ENCODE measurements at regions not wholly inside any gene's neighbourhood (a gene's known extent, or its start where the extent isn't known, plus 50 kb on each side); places are given as distances from the start of the nearest gene placed in this dataset.

DNA sequence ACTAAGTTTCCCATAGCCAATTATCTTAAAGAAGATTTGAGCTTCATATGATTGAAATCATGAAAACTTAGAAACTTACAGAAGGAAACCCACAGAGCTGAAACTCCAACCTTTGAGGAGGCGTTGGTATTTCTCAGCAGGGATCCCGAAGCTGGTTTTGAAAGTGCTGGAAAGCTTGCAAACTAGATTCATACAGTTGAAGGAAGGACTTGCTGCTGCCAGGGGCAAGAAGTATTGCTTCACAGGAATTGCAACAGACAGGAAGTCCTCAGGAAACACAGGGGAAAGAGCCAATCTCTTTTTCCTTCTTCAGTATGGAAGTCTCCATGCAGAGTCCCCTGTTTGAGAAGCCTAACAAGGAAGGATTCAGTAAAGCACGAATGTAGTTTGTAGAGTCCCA is 419.7 kb downstream of the CD109 start:
- H3K27me3 ChIP-seq (ENCODE audit: control insufficient read depth, insufficient read depth, low read length): no peaks in the 10 kb centered on the region
- H3K9me3 ChIP-seq (ENCODE audit: control insufficient read depth in 2 of 3, insufficient read depth in 1 of 3, low read length in 3 of 3): no peaks in the 10 kb centered on the region
- intact Hi-C loops (cut with DNase I): no loop called here
- FAIRE-seq (no peak), DNase-seq (no peak)
- TF ChIP-seq, protein P1, sequence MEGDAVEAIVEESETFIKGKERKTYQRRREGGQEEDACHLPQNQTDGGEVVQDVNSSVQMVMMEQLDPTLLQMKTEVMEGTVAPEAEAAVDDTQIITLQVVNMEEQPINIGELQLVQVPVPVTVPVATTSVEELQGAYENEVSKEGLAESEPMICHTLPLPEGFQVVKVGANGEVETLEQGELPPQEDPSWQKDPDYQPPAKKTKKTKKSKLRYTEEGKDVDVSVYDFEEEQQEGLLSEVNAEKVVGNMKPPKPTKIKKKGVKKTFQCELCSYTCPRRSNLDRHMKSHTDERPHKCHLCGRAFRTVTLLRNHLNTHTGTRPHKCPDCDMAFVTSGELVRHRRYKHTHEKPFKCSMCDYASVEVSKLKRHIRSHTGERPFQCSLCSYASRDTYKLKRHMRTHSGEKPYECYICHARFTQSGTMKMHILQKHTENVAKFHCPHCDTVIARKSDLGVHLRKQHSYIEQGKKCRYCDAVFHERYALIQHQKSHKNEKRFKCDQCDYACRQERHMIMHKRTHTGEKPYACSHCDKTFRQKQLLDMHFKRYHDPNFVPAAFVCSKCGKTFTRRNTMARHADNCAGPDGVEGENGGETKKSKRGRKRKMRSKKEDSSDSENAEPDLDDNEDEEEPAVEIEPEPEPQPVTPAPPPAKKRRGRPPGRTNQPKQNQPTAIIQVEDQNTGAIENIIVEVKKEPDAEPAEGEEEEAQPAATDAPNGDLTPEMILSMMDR (IDR thresholded peaks at IDR 0.05; ENCODE audit: borderline replicate concordance, extremely low read depth, insufficient read depth): no peak
- no peak overlapping the region for H3K9ac ChIP-seq (ENCODE audit: low read length in 3 of 3)
- H3K36me3 ChIP-seq (ENCODE audit: control insufficient read depth in 2 of 3, insufficient read depth in 3 of 3, low read length in 3 of 3): no peaks in the 10 kb centered on the region
- H3K4me1 ChIP-seq (ENCODE audit: control insufficient read depth in 2 of 3, insufficient read depth in 2 of 3, low read depth in 1 of 3, low read length in 3 of 3): no peaks in the 10 kb centered on the region
- no peak overlapping the region for H3K4me3 ChIP-seq (ENCODE audit: low read length in 3 of 3)
- H3K27ac ChIP-seq (ENCODE audit: low read depth in 2 of 2, low read length in 2 of 2): no peak overlapping the region

DNA sequence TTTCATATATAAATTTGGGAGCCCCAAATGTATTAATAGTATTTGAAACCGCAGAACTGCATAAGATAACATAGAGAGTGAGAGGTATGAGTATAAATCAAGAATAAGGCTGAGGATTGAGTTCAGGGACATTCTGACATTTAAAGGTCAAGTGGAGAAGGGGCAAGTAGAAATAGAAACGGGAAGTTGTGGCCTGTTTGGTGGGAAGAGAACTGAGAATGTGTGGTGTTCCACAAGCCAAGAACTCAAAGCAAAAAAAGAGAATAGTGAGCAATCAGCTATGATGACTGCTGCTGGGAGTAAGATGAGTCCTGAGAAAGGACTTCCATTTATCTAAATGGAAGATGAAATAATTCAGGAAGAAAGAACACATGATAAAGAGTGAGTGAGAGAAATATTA is 418.4 kb downstream of the CD109 start:
- H3K27ac ChIP-seq (ENCODE audit: low read depth in 2 of 2, low read length in 2 of 2): no peak overlapping the region
- H3K4me3 ChIP-seq (ENCODE audit: low read length in 3 of 3): no peak overlapping the region
- H3K27me3 ChIP-seq (ENCODE audit: control insufficient read depth, insufficient read depth, low read length): no peaks in the 10 kb centered on the region
- DNase-seq (no peak), FAIRE-seq (no peak)
- H3K9me3 ChIP-seq (ENCODE audit: control insufficient read depth in 2 of 3, insufficient read depth in 1 of 3, low read length in 3 of 3): no peaks in the 10 kb centered on the region
- intact Hi-C loops (cut with DNase I): no loop called here
- H3K4me1 ChIP-seq (ENCODE audit: control insufficient read depth in 2 of 3, insufficient read depth in 2 of 3, low read depth in 1 of 3, low read length in 3 of 3): no peaks in the 10 kb centered on the region
- no peaks in the 10 kb centered on the region for H3K36me3 ChIP-seq (ENCODE audit: control insufficient read depth in 2 of 3, insufficient read depth in 3 of 3, low read length in 3 of 3)
- no peak overlapping the region for H3K9ac ChIP-seq (ENCODE audit: low read length in 3 of 3)
- TF ChIP-seq, protein P1 (IDR thresholded peaks at IDR 0.05; ENCODE audit: borderline replicate concordance, extremely low read depth, insufficient read depth): no peak

DNA sequence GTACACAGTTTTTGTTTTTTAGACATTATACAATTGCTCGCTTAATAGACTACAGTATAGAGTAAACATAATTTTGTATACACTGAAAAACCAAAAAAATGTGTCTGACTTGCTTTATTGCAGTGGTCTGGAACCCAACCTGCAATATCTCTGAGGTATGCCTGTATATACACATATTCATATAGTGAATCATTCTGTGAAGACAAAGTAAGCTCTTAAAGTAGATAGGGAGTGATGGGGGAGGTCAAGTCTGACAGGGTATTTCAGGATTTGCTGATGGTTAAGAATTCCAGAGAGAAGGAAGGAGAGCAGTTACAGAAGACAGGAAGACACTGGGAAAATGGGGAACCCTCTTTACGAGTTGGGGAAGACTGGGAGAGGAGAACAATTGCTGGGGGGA is 417.9 kb downstream of the CD109 start:
- intact Hi-C loops (cut with DNase I): no loop called here
- DNase-seq (no peak), FAIRE-seq (no peak)
- no peaks in the 10 kb centered on the region for H3K4me1 ChIP-seq (ENCODE audit: control insufficient read depth in 2 of 3, insufficient read depth in 2 of 3, low read depth in 1 of 3, low read length in 3 of 3)
- H3K9ac ChIP-seq (ENCODE audit: low read length in 3 of 3): no peak overlapping the region
- no peaks in the 10 kb centered on the region for H3K36me3 ChIP-seq (ENCODE audit: control insufficient read depth in 2 of 3, insufficient read depth in 3 of 3, low read length in 3 of 3)
- no peaks in the 10 kb centered on the region for H3K27me3 ChIP-seq (ENCODE audit: control insufficient read depth, insufficient read depth, low read length)
- H3K27ac ChIP-seq (ENCODE audit: low read depth in 2 of 2, low read length in 2 of 2): no peak overlapping the region
- TF ChIP-seq, protein P1 (IDR thresholded peaks at IDR 0.05; ENCODE audit: borderline replicate concordance, extremely low read depth, insufficient read depth): no peak
- H3K4me3 ChIP-seq (ENCODE audit: low read length in 3 of 3): no peak overlapping the region
- H3K9me3 ChIP-seq (ENCODE audit: control insufficient read depth in 2 of 3, insufficient read depth in 1 of 3, low read length in 3 of 3): no peaks in the 10 kb centered on the region

DNA sequence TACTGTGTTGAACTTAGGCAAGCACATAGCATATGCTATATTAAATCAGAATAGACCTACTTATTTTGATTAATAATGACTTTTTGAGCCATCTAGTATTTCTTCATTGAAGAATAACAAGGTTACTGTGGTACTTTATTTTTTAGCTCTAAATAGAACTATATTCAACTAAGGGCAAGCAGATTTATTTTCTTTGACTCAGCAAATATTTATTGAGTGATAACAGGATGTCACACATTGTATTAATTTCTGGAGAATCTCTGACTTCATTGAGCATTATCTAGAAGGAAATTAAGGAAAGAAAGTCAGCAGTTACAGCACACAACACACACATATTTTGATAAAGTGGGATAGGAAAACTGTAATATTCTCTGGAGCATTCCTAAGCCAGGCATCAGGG is 407.4 kb downstream of the CD109 start:
- Histone ChIP-seq H3K9ac (ENCODE audit: low read length in 3 of 3) (no peak overlapping the region), H3K27ac (ENCODE audit: low read depth in 2 of 2, low read length in 2 of 2) (no peak overlapping the region), H3K9me3 (ENCODE audit: control insufficient read depth in 2 of 3, insufficient read depth in 1 of 3, low read length in 3 of 3) (no peaks in the 10 kb centered on the region), H3K27me3 (ENCODE audit: control insufficient read depth, insufficient read depth, low read length) (no peaks in the 10 kb centered on the region), H3K36me3 (ENCODE audit: control insufficient read depth in 2 of 3, insufficient read depth in 3 of 3, low read length in 3 of 3) (no peaks in the 10 kb centered on the region), H3K4me3 (ENCODE audit: low read length in 3 of 3) (no peak overlapping the region), H3K4me1 (ENCODE audit: control insufficient read depth in 2 of 3, insufficient read depth in 2 of 3, low read depth in 1 of 3, low read length in 3 of 3) (no peaks in the 10 kb centered on the region)
- no peak for DNase-seq
- no peak for FAIRE-seq
- TF ChIP-seq, protein P1 (IDR thresholded peaks at IDR 0.05; ENCODE audit: borderline replicate concordance, extremely low read depth, insufficient read depth): no peak
- intact Hi-C loops (cut with DNase I): no loop called here
